Right ventricle myocardium inferior (tissue), 1 donor: ENCODE measurements at regions not wholly inside any gene's neighbourhood (a gene's known extent, or its start where the extent isn't known, plus 50 kb on each side); places are given as distances from the start of the nearest gene placed in this dataset.
"Not testable (repeated sequence)": the region's sequence is repeated elsewhere in the genome, so short reads cannot be mapped to it uniquely, and the experiment has no call there.

Source experiments
- ATAC-seq: fragments of 200-7000 bp; cut with Tn5 transposase; one replicate; pipeline ENCODE4 v1.9.1; 2020; ENCODE audit warnings: mild to moderate bottlenecking, moderate library complexity
- DNase-seq: peaks from one replicate; pipeline ENCODE4 v3.0.0; 2021; ENCODE audit errors: missing footprints
- intact Hi-C: fragments of 100-400 bp; cut with DNase I; formaldehyde crosslinking; loops from one replicate; pipeline ENCODE4 v1.11.0; 2022
- donor health status: DM: no; HTN: yes; CAD: no; lungs with severe emphysema.

DNA sequence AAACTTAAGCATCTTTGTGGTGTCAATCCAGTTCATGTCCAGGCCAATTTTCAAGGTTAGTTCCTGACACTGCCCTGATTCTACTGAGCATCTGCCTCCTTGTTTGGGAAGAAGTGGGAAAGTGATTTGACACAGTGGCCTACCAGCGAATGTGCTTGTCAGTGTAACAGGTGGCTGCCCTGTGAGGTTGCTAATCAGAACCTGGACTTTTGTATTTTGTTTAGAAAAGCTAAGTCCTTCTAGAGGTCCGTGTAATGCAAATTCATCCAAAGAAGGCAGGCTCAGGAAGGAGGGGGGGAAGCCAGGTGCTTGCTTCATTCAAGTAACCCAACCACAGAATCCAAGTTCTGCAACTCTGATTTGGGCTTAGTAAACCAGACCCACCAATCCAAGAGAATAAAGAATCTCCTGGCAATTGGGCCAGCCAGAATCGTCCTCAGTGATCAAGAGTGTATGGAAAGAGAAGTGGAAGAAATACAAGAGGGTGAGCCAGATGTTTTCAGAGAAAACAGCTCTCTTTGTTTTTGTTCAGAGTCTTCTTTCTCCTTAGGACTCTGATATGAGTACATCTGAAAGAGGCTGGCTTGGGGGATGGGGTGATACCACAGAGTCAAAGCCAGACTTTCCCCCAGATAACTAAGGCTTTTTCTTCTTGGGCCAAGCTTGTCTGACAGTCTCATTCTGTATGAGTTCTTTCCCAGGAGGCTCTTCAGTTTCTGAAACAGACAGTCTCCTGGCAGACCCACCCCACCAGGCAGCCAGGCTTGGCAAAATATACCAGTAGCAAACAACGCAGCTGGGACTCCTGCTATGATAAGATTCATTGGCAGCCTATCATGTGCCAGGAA is 508.9 kb upstream of the TBL1XR1 start:
- ATAC-seq = peak; percentile 94
- DNase-seq = peak; percentile 76
- intact Hi-C loops = loop anchor here (10.0 kb wide), 1 partner anchor 191 kb away; no protein-coding TSS in a partner anchor

DNA sequence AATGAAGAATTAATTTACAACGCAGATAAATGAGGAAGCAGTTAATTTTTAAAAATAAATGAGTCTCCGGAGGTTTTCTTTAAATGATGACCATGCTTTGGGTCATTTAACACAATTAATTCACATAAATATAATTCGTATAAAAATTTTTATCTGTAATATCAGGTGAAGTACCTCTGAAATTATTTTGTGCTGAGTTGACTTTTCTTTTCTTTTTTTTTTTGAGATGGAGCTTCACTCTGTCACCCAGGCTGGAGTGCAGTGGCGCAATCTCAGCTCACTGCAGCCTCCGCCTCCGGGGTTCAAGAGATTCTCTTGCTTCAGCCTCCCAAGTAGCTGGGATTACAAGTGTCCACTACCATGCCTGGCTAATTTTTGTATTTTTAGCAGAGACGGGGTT is 512.2 kb upstream of the TBL1XR1 start:
- ATAC-seq, DNase-seq: not testable (repeated sequence)
- intact Hi-C loops = loop anchor here (10.0 kb wide), 1 partner anchor 195 kb away; no protein-coding TSS in a partner anchor

DNA sequence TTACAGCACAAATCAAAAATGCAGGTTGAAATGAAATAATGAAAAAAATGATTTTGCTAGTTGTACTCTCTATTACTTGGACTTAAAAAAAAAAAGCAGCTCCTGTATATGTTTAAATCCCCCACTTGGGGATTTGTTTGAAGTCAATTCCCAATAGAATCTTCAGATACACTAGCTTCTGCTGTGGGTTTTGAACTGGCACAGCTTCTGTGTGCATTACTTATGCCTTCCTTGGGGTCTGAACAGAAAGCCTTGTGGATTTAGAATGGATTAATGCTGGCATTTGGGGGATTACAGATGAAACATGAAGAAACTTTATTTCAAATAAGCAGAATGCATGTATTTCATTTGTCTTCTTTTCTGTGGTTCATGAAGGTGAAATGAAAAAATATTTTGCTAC is 513.2 kb upstream of the TBL1XR1 start:
- DNase-seq (no peak), ATAC-seq (no peak)
- intact Hi-C loops = no loop called here

DNA sequence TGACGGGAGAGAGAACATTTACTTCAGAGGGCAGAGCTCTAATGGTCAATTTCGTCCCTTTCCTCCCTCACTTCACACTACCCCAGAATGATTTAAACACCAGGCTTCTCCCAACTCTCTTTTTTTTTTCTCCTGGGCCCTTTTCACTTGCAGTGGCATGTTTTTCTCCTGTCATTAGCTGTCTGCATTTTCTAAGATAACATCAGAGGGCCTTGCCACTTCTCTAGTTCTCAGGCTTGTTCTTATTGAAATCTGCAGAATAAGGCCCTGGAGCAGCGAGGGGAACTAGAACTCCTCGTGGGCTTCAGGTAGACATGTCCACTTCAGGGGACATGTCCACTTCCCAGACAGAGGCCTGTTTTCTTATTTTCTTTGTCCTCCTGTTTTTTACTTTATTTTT is 514.4 kb upstream of the TBL1XR1 start:
- DNase-seq = no peak
- intact Hi-C loops = no loop called here
- no peak for ATAC-seq

DNA sequence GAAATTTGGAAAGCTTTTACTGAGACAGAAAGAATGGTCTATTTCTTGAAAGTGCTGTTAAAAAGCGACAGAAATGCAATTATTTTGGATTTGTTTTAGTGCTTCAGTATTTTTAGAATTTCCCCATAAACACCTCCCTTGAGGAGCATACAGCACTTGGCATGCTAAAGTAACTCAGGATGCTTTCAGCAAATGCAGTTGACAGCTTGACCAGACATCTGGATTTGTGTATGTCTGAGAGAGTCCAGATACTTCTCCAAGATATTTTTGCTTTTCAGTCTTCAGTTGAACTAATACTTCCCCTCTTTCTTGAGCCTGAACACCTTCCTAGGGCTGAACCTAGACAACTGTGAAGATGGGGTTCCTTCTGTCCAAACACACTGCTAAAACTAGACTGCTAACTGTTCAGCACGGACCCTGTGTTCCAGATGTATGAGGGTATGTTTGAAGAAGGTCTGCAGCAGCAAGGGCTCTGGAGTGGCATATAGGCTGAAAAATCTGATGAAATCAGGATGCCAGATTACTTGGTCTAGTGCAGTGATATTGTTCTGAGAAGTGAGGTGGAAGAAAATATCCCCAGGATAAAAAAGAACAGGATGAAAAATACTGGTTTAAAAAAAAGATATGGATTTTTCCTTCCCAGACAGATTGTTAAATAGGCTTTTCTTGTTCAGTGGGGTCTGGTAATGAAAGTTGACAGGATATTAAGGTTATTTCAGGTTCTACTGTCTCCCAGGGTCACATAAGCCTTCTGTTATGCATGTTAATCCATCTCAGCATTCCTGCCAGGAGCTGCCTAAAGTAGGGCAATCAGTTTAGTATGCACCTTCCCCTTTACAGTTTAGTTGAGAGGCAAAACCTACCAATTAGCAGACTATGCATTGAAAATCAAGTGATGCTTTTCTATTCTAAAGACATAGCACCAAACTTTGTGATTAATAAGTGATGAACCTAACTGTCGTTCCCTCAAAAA is 516.9 kb upstream of the TBL1XR1 start:
- ATAC-seq (peak; percentile 44), DNase-seq (no peak)
- intact Hi-C loops = no loop called here

DNA sequence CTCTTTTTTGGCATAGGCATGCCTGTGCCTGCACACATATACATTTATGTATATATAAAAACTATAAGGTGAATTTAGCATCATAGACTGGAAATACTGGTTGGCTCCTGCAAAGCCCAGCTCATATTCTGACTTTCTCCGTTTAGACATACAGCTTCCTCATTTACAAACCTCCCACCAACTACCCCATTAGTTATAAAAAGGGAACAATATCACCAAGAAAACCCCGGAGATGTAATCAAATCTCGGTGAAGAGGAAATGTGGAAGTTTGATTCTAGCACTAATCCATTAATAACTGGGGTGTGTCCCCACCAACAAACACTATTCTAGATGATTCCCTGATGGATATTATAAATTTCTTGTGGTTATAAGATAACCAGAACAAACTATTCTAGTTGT is 517.7 kb upstream of the TBL1XR1 start:
- DNase-seq (no peak), ATAC-seq (no peak)
- intact Hi-C loops = no loop called here

DNA sequence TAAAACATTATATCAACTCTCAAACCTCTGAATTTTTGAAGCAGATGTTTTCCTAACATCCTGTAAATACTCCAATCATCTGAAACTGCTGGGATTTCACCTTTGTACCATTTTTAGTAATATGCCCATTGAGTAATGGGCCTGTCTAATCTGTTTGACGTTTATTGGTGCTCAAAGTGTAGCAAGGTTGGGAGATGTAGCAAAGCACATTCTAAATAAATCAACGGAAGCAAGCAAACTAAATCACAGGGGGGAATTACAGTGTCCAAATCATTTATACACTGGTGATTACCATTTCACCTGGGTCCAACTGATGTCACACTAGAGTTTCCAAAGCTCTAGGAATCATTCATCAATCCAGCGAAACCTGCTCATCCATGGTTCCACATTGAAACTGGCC is 518.7 kb upstream of the TBL1XR1 start:
- intact Hi-C loops = no loop called here
- ATAC-seq = no peak
- DNase-seq = no peak

DNA sequence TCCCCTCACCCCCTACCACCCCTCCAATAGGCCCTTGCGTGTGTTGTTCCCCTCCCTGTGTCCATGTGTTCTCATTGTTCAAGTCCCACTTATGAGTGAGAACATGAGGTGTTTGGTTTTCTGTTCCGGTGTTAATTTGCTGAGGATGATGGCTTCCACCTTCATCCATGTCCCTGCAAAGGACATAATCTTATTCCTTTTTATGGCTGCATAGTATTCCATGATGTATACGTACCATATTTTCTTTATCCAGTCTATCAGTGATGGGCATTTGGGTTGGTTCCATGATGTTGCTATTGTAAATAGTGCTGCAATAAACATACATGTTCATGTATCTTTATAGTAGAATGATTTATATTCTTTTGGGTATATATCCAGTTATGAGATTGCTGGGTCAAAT is 523.6 kb upstream of the TBL1XR1 start:
- DNase-seq, ATAC-seq: not testable (repeated sequence)
- intact Hi-C loops = loop anchor here (5.0 to 10.0 kb wide), 4 partner anchors 61 to 604 kb away; no protein-coding TSS in a partner anchor

DNA sequence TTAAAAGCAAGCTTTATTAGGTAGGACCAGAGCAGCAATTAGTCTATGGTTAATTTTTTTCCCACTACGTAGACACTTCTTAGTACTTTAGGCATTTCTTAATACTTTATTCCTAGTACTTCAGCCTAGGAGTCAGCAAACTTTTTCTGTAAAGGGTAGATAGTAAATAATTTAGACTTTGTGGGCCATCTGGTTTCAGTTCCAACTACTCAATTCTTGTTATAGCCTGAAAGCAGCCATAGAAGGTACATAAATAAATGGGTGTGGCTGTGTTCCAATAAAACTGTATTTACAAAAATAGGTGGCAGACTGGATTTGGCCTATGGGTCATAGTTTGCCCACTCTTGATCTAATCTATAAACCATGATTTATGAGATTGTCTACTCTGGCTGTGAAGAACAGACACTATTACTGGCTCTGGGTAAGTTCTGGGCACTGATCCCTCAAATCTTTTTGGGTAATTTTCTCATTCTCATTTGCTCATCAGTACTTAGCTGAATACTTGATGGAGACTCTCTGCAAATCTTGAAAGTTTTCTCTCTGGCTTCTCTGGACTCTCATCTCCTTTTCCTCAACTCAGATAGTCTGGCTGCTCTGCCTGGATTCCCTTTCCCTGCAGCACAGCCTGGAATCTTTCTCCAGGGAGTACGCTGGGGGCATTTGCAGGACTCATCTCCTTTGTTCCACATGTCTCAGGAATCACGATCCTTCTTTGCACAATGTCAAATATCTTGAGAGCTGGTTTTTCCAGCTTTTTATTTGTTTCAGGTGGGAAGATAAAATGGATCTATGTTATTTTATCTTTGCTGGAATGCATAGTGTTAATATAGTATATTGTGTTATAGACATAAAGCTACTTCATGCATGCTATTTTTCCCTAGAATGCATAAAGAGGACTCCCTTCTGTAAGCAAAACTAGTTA is 524.8 kb upstream of the TBL1XR1 start:
- intact Hi-C loops = loop anchor here (5.0 to 10.0 kb wide), 4 partner anchors 60 to 603 kb away; no protein-coding TSS in a partner anchor

DNA sequence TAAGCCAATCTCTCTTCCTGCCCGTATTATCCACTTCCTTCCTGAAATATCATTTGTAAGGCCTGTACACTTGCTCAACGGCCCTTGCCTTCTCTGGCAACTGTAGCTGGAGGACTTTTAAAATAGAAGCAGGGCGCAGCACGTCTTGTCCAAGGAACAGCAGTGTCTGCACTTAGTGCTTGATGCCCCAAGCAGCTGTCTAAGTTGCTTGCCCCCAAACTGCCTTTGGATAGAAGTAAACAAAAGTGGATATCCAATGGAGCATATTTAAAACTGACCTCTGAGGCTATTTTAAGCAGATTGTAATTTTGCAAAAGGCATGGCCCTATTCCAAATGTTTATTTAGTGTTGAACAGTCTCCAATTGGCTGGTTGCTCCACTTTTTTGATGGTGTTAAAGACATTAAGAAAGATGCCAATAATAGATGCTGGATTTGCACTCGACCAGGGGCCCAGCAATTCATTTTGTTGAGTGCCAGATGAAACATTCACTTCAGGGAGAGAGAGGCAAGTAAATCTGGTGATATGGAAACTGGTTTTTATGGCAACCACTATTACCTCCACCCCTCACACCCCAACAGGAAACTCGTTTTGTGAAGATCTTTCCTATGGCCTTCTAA is 526.8 kb upstream of the TBL1XR1 start:
- DNase-seq = peak; percentile 82
- intact Hi-C loops = loop anchor here (5.0 to 10.0 kb wide), 4 partner anchors 58 to 601 kb away; no protein-coding TSS in a partner anchor
- peak; percentile 96 for ATAC-seq

More for the DNA sequence above, 524.8 kb upstream of the TBL1XR1 start:
- no peak for ATAC-seq
- no peak for DNase-seq

DNA sequence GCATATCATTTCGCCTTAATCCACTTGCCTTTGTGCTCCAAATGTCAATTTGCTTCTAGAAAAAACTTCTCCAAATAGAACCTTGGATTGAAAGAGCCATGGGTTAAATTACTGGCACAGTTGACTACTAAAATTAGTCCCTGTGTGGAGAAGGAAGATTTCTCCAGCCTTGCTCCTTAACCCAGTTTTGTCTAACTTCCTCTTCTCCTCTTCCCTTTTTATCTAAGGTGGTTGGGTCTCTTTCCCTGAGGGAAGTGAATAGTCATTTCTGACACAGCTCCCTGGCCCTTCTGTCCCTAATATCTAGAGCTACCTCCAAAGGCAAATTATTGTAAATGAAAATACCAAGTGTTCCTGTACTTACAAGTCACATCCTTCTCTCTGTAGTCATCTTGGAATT is 527.9 kb upstream of the TBL1XR1 start:
- DNase-seq (no peak), ATAC-seq (no peak)
- intact Hi-C loops = loop anchor here (10.0 kb wide), 3 partner anchors 360 to 600 kb away; no protein-coding TSS in a partner anchor

DNA sequence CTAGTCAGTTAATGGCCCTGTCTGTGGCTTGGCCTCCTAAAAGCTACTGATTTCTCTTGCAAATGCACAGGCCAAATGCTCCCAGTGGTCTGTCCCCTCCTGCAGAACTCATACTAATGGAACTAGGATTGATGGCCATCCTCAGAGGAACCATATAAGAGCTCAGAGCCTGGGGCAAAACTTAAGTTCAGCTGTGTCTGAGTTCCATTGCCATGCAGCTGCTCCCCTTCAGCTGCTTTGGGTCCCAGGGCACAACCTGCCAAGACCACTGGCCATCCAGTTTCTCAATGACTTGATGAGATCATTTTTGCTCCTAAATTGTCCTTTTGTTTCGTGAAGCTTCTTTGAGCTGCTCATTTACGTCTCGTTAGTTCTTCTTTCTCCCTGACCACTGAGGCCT is 529.5 kb upstream of the TBL1XR1 start:
- intact Hi-C loops = loop anchor here (10.0 kb wide), 3 partner anchors 358 to 598 kb away; no protein-coding TSS in a partner anchor
- no peak for DNase-seq

DNA sequence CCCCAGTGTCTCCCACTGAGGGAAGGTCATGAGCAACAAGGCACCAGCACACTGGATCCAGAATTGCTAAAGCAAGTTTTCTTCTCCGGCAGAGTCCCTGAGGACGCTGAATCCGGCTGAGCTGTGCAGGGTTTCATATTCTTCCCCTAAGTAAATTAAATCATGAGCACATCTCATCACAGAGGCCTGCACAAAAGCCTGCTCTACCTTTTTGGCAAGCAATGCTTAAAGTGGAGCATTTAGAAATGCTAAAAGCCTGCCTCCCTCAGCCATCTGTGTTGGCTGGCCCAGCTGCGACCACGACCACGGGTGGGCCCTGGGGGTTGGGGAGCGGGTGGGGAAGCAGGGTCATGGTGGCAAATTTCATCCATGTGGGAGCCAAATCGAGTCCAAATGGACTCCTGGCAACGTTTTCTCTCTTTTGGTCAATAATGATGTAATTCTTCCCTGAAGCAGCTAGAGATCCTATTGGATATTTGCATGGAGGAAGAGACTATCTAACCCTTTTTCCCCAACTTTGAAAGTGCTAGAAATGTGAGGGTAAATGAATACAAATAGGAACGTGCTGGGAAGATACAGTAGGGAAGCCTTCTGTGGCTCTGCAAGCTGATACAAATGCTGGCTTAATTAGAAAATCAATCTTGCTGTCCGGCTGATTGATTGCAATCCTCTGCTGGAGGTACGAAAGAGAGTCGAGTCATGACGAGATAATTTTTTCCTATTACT is 532.8 kb upstream of the TBL1XR1 start:
- intact Hi-C loops = loop anchor here (10.0 kb wide), 3 partner anchors 355 to 595 kb away; no protein-coding TSS in a partner anchor
- DNase-seq (peak; percentile 80), ATAC-seq (peak; percentile 95)

More for the DNA sequence above, 529.5 kb upstream of the TBL1XR1 start:
- ATAC-seq = no peak

DNA sequence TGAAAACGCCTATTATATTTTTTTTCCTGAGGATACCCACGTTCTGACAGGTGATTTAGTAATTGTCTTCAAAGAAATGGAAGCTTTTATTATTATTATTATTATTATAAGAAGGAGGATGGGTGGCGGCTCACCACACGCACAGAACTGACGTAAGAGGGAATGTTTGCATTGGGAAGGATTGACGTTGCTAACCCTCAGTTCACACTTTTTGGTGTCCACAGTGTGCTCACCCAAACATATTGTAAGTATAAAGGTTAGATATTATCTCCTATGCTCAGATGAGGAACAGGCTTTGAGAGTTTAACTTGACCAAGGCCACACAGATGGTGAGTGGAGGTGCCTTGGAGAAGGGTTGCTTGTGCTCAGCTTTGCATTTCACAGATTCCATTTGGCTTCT is 533.5 kb upstream of the TBL1XR1 start:
- ATAC-seq = no peak
- intact Hi-C loops = no loop called here
- DNase-seq = no peak

DNA sequence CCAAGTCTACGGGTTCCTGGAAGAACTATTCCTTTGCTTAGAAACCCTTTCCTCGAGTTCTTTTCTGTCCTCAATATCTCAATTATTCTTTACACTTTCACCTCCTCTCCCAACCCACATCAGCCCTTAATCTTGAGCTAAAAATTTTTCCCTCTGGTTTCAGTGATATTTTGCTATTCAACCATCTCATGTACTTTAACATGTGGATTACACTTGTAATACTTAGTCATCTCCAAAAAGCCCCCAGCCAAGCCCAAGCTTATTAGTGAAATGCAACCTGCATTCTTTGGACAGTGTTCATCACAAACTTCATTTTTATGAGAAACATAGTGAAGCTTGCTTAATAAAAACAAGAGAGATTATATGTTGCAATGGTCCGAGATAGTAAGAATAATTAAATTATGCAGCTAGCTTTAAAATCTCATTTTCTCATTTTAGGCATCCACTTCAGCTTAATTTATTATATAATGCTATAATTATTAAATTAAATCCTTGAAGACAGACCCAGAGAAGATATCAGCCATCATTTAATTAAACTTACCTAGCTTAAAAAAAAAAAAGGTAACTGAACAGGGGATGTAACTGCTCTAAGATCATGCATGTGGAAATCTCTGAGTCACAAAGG is 534.5 kb upstream of the TBL1XR1 start:
- intact Hi-C loops = no loop called here
- DNase-seq = no peak
- no peak for ATAC-seq

DNA sequence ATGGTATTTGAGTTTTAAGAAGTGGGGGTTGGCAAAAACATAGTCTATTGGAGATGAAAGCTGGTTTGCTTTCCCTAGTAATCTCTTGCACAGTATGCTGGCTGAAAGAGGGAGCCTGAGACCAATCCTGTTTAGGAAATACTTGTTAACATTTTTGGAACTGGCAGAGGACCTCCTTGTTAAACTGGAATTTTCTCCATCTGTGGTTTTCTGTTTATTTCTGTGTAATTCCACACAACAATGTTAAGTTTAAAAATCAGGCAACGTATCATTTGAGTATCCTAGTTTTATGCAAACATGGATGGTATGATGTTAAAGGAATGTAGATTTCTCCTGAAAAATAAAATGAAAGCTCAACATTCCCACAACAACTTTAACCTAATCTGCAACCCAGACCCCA is 536.0 kb upstream of the TBL1XR1 start:
- DNase-seq (no peak), ATAC-seq (no peak)
- intact Hi-C loops = no loop called here

DNA sequence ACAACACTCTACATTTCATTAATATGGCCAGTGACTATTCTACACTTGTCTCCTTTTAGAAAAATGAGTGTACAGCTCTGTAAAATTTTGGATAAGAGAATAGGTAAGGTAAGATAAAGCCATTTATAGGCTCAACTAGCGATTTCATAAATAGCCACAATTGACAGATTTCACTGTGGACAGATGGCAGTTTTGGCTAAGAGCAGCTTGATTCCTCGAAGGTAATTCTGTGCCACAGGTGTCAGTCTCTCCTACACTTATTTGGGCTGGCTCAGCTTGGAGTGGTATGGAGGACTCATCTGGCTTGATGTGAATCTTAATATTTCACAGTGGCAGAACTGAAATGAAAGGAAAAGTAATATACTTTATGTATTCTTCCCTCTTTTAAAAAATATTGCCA is 536.7 kb upstream of the TBL1XR1 start:
- intact Hi-C loops = no loop called here
- ATAC-seq = no peak
- no peak for DNase-seq
